Activated CD8-positive, alpha-beta T cell treated with anti-CD3 and anti-CD28 coated beads, Interleukin-2, amount 10 ng/mL, durations not matched to agents 7 days and 5 days (primary cell): ENCODE measurements at regions not wholly inside any gene's neighbourhood (a gene's known extent, or its start where the extent isn't known, plus 50 kb on each side); places are given as distances from the start of the nearest gene placed in this dataset.

ENCODE experiments used
- ATAC-seq: fragments of 150-1000 bp; cut with Tn5 transposase; one replicate; pipeline ENCODE4 v1.10.0; 2021; ENCODE audit warnings: moderate library complexity
- CTCF ChIA-PET: fragments of 350-600 bp; sonication (Branson Sonifier 250); formaldehyde crosslinking; loops from one replicate; lab custom pipeline; 2021; ENCODE audit warnings: antibody characterized with exemption; lab: Charles Lee
- POLR2A ChIA-PET: fragments of 350-600 bp; sonication (Branson Sonifier 250); formaldehyde crosslinking; loops from one replicate; lab custom pipeline; 2021; ENCODE audit warnings: antibody characterized with exemption; lab: Charles Lee
- DNase-seq: peaks from one replicate; pipeline ENCODE4 v3.0.0-alpha.2; 2020
- H3K27ac Mint-ChIP-seq: one replicate; pipeline ENCODE4 v1.8.0; 2021; ENCODE audit warnings: mild to moderate bottlenecking, mixed read lengths
- H3K27me3 Mint-ChIP-seq: one replicate; pipeline ENCODE4 v1.8.0; 2021; ENCODE audit warnings: low read depth, mixed read lengths
- H3K36me3 Mint-ChIP-seq: one replicate; pipeline ENCODE4 v1.8.0; 2021; ENCODE audit warnings: low read depth, mixed read lengths
- H3K4me1 Mint-ChIP-seq: one replicate; pipeline ENCODE4 v1.8.0; 2021; ENCODE audit warnings: low read depth, mixed read lengths
- H3K4me3 Mint-ChIP-seq: one replicate; pipeline ENCODE4 v1.8.0; 2021; ENCODE audit warnings: mild to moderate bottlenecking, mixed read lengths
- H3K9me3 Mint-ChIP-seq: one replicate; pipeline ENCODE4 v1.8.0; 2022; ENCODE audit warnings: mixed read lengths; ENCODE audit not compliant: insufficient read depth

DNA sequence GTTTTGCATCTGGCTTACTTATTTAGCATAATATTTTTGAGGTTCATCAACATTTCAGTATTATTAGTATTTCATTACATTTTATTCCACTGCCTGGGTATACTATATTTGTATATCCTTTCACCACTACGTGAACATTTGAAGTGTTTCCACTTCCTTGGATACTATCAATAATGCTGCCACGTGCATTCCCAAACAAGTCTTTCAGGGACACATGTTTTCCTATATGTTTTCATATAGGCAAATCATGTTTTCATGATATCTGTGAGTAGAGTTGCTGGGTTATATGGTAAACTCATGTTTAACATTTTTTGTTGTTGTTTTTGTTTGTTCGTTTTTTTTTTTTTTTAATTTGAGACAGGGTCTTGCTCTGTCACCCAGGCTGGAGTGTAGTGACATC, 380.1 kb downstream of the OMA1 start:
- CTCF ChIA-PET = no interaction called here

DNA sequence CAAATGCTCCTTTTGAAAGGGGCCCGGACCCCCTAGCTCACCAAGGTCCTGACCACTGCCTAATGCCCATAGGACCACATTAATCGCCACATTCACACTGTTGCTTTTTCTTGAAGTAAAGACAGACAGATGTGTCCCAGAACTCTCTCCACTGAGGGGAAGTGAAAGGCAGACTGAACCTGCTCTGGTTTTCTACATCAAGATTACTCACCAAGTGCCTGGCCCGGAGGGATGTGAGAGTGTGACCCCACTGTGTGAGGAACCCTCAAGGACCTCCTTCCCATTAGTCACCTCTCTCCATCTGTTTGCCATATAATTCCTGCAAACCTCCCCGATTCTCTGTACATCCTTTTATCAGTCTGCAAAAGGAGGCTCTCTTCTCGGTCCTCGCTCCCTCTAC, 381.5 kb downstream of the OMA1 start:
- DNase-seq (no peak), ATAC-seq (no peak)
- Mint-ChIP-seq H3K36me3 (no peaks in the 10 kb centered on the region), H3K27me3 (no peaks in the 10 kb centered on the region), H3K9me3 (no peaks in the 10 kb centered on the region), H3K4me3 (no peak overlapping the region), H3K27ac (no peak overlapping the region), H3K4me1 (no peaks in the 10 kb centered on the region)
- ChIA-PET CTCF (no interaction called here), POLR2A (no interaction called here)

More for the DNA sequence above, 380.1 kb downstream of the OMA1 start:
- POLR2A ChIA-PET = no interaction called here
- Mint-ChIP-seq H3K36me3 (no peaks in the 10 kb centered on the region), H3K27ac (no peak overlapping the region), H3K4me3 (no peak overlapping the region), H3K4me1 (no peaks in the 10 kb centered on the region), H3K27me3 (no peaks in the 10 kb centered on the region), H3K9me3 (no peaks in the 10 kb centered on the region)
- ATAC-seq (no peak), DNase-seq (no peak)

DNA sequence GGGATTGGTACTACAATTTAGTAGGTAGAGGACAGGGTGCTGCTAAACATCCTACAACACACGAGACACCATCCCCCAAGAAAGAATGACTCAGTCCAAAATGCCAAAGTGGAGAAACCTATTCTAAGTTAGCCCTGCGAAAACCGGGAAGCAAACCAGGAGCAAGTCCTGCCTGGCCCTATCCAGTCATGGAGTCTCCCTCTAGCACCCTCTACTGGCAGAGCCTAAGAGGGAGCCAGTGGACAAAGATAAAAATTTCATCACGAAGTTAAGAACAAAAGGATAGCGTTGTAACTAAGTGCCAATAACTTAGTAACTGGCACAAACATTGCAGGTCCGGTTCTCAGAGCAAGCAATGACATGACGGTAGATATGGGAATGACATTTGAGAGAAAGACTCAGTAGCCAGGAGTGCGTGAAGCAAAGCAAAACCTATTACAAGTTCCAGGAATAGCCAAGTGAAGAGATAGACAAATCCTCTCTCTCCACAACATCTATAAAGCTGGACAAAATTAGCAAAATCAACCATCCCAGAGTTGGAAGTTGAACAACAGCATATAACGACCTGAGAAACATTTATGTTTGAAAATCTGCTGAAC, 383.5 kb downstream of the OMA1 start:
- ChIA-PET POLR2A (no interaction called here), CTCF (interaction anchor here (0.7 kb wide), 1 partner anchor 1606 kb away, joined by 3 read pairs; no protein-coding TSS in a partner anchor)
- Mint-ChIP-seq H3K36me3 (no peaks in the 10 kb centered on the region), H3K4me1 (no peaks in the 10 kb centered on the region), H3K4me3 (no peak overlapping the region), H3K9me3 (no peaks in the 10 kb centered on the region), H3K27ac (no peak overlapping the region), H3K27me3 (no peaks in the 10 kb centered on the region)
- peak; percentile 25 for DNase-seq
- no peak for ATAC-seq

DNA sequence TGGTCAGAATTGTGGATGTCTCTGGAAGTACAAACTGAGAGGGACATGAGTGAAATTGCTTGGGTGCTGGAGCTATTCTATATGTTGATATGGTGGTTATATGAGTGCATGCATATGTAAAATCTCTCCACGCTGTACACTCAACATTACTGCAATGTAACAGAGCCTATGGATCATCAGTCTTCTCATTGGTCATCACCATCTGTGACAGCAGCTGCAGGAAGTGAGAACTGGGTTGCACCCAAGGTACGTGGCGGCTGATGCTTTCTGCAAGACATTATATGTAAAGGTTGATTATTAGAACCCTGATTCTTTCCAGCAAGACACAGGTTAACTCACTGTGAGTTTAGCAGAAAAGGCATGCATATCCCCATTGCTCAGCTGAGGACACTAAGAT, 387.1 kb downstream of the OMA1 start:
- ChIA-PET POLR2A (interaction anchor here (0.7 kb wide), 1 partner anchor 620 kb away, joined by 3 read pairs; no protein-coding TSS in a partner anchor), CTCF (no interaction called here)
- DNase-seq = no peak
- Mint-ChIP-seq H3K36me3 (no peaks in the 10 kb centered on the region), H3K27me3 (no peaks in the 10 kb centered on the region), H3K27ac (no peak overlapping the region), H3K4me1 (no peaks in the 10 kb centered on the region), H3K4me3 (no peak overlapping the region), H3K9me3 (no peaks in the 10 kb centered on the region)
- ATAC-seq = no peak

DNA sequence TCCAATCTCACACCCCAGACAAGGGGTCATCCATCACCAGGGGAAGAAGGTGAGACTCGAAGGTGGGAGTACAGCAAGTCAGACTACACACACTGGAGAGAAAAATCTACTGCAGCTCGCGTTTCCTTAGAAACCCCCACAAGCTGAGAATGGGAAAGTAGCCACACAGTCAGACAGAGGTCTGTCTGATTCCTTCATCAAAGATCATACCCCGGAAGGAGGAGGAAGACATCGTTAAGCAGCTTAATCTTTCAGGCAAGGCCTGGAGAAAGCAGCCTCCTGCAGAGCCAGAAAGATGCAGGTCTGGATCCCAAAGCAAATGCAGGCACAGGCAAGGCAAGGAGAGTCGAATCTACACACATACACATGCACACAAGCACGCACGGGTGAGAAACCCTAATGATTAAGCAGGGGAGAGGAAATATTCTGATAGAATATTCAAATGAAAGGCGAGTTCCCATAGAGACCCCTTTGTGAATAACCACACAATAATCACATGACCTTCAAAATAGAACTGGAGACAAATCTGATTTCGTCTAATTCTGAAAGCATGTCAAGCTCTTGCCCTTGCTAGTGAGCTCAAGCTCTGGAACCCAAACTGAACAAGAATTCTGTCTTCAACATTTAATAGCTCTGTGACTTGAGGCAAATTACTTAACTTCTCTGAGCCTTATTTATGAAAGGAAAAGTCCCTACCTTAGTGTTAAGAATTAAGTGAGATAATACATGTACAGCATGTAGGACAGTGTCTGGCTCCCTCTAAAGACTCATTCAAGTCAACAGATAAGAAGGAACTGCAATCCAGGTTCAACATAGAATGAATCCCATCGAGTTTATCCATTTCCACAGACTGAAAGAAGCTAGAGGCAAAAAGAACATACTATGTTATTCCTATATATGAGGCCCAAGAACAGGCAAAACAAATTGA, 387.8 kb downstream of the OMA1 start:
- ChIA-PET POLR2A (interaction anchor here (0.7 kb wide), 1 partner anchor 619 kb away, joined by 3 read pairs; no protein-coding TSS in a partner anchor), CTCF (no interaction called here)
- H3K27ac Mint-ChIP-seq = no peak overlapping the region
- H3K36me3 Mint-ChIP-seq = no peaks in the 10 kb centered on the region
- no peak for DNase-seq
- H3K27me3 Mint-ChIP-seq = no peaks in the 10 kb centered on the region
- H3K9me3 Mint-ChIP-seq = no peaks in the 10 kb centered on the region
- H3K4me3 Mint-ChIP-seq = no peak overlapping the region
- no peak for ATAC-seq
- H3K4me1 Mint-ChIP-seq = no peaks in the 10 kb centered on the region

DNA sequence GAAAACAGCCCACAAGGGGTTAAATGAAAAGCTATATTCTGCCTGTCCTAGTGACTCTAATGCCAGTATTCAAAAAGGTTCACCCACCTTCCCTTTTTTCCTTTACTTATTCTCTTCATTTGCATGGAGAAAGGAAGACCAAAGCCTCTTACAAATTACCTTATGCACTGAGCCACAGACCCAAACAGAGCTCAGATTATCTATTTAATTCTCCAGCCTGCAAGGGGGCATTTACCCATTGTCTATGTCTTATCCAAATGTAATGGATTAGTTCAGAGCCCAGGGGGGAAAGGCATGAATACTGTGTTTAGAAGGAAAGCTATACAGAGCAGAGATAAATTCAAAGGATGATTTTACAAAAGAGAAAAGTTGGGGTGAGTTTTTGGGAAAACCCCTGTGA, 388.5 kb downstream of the OMA1 start:
- no peak overlapping the region for H3K27ac Mint-ChIP-seq
- H3K36me3 Mint-ChIP-seq = no peaks in the 10 kb centered on the region
- ChIA-PET POLR2A (no interaction called here), CTCF (no interaction called here)
- no peaks in the 10 kb centered on the region for H3K9me3 Mint-ChIP-seq
- DNase-seq (no peak), ATAC-seq (no peak)
- H3K4me1 Mint-ChIP-seq = no peaks in the 10 kb centered on the region
- no peak overlapping the region for H3K4me3 Mint-ChIP-seq
- H3K27me3 Mint-ChIP-seq = no peaks in the 10 kb centered on the region

DNA sequence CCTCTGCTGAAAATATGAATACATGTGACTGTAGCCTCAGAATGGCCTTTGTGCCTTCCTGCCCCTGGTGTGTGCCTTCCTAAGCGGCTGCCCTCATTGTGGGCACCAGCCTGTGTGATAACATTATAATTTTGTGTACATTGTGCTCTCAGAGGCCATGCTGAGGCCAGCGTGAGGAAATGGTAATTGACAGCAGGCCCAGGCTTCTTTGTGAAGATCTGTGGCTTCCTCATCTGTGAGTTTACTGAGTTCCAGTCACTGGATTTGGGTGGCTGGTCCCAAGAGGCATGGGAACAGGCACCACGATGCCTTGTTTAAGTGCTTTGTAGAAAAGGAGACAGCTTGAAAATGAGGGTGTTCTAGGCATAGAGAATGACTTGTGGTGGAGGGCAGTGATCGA, 389.3 kb downstream of the OMA1 start:
- ATAC-seq = no peak
- Mint-ChIP-seq H3K27me3 (no peaks in the 10 kb centered on the region), H3K4me3 (no peak overlapping the region), H3K9me3 (no peaks in the 10 kb centered on the region), H3K36me3 (no peaks in the 10 kb centered on the region), H3K4me1 (no peaks in the 10 kb centered on the region), H3K27ac (no peak overlapping the region)
- ChIA-PET POLR2A (no interaction called here), CTCF (no interaction called here)
- DNase-seq = no peak

DNA sequence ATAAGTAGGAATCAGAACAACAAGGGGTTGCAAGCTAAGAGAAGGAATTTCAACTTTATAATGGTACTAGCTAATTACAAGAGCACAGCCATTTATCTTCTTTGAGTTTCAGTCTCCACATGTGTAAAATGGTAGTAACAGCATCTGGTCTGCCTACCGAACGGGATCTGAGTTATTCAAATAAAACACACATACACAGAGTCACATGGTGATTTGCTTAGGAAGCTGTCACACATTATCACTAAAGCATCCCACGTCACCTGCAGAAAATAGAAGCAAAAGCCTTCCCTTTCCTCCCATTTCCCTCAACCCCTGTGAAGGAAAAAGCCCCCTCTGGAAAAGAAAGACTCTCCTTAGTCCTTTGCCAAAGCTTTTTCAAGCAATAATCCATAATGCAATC, 389.7 kb downstream of the OMA1 start:
- no peaks in the 10 kb centered on the region for H3K36me3 Mint-ChIP-seq
- ATAC-seq = no peak
- H3K27ac Mint-ChIP-seq = no peak overlapping the region
- no peak for DNase-seq
- no peaks in the 10 kb centered on the region for H3K4me1 Mint-ChIP-seq
- no peaks in the 10 kb centered on the region for H3K27me3 Mint-ChIP-seq
- ChIA-PET CTCF (no interaction called here), POLR2A (no interaction called here)
- no peaks in the 10 kb centered on the region for H3K9me3 Mint-ChIP-seq
- no peak overlapping the region for H3K4me3 Mint-ChIP-seq

DNA sequence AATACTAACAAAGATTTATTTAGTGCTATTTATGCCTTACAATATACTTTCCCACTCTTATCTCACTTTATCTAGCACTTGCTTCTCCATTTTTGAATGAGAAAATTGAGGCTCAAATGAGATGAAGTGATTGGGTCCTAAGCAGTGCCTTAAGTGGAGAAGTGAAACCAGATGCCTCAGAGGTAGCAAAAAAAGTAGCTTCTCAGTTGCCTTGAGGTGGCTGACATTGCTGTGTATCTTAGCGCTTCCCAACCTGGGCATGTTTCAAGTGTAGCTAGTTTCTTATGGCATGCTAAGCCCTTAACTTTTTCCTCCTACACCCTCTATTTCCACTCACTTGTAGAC, 390.4 kb downstream of the OMA1 start:
- Mint-ChIP-seq H3K9me3 (no peaks in the 10 kb centered on the region), H3K27me3 (no peaks in the 10 kb centered on the region), H3K27ac (no peak overlapping the region), H3K4me3 (no peak overlapping the region), H3K4me1 (no peaks in the 10 kb centered on the region), H3K36me3 (no peaks in the 10 kb centered on the region)
- CTCF ChIA-PET = no interaction called here
- POLR2A ChIA-PET = no interaction called here
- DNase-seq = no peak
- no peak for ATAC-seq

DNA sequence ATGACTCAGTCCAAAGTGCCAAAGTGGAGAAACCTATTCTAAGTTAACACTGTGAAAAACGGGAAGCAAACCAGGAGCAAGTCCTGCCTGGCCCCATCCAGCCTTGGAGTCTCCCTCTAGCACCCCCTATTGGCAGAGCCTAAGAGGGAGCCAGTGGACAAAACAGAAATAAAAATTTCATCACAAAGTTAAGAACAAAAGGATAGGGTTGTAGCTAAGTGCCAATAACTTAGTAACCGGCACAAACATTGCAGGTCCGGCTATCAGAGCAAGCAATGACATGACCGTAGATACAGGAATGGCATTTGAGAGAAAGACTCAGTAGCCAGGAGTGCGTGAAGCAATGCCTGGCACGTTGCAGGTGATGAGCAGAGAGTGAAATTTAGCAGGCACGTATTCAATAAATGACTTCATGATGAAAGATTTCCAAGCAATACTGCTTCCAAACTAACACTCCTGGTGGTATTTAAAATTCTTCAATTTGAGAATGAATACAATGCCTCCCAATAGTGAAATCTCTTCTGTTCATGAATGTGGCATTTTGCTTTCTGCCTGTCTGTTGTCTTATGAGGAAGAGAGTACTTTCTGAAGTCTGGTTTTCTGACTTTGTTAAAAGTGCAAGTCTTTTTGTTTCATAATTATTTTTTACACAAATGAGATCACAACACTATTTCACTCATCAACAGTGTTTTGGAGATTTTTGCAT, 391.0 kb downstream of the OMA1 start:
- ATAC-seq (no peak), DNase-seq (no peak)
- Mint-ChIP-seq H3K27ac (no peak overlapping the region), H3K27me3 (no peaks in the 10 kb centered on the region), H3K9me3 (no peaks in the 10 kb centered on the region), H3K36me3 (no peaks in the 10 kb centered on the region), H3K4me3 (no peak overlapping the region), H3K4me1 (no peaks in the 10 kb centered on the region)
- CTCF ChIA-PET = interaction anchor here (0.7 kb wide), 1 partner anchor 285 kb away, joined by 3 read pairs; no protein-coding TSS in a partner anchor
- POLR2A ChIA-PET = no interaction called here

DNA sequence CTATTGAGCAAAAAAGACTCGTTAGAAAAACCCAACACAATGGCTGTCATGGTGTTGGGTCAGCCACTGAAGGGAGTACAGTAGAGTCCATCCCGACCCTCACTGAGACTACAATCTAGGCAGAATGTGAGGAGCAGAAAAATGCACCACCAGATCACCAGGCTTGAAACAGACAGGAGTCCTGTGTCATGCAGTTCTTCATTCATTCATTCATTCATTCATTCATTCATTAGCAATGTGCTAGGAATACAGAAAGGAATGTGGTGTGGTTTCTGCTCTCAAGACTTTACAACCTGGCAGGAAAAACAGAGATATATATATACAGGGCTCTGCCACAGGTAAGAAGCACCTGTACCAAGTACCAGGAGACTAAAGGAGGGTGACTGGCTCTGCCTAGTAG, 392.3 kb downstream of the OMA1 start:
- H3K36me3 Mint-ChIP-seq = no peaks in the 10 kb centered on the region
- no peak overlapping the region for H3K27ac Mint-ChIP-seq

DNA sequence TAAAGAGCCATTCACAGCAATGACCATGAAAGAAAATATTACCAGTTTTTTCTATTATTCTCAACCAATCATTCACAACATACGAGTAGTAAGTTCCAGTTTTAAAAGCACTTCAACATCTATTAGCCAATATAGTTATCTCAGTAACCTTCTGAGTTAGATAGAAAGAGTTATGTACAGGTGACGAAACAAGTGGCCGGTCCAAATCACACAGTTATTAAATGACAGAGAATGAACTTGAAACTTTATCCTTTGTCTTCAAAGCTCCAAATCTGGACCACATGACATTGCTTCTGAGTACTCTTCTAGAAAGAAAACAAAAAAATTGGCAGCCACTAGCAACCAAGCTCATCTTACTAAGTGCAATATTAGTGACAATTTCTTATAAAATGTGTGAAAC, 393.8 kb downstream of the OMA1 start:
- CTCF ChIA-PET = no interaction called here
- ATAC-seq = no peak
- no peaks in the 10 kb centered on the region for H3K4me1 Mint-ChIP-seq
- POLR2A ChIA-PET = no interaction called here
- no peaks in the 10 kb centered on the region for H3K36me3 Mint-ChIP-seq
- no peaks in the 10 kb centered on the region for H3K9me3 Mint-ChIP-seq
- H3K27ac Mint-ChIP-seq = no peak overlapping the region
- no peak overlapping the region for H3K4me3 Mint-ChIP-seq
- no peak for DNase-seq
- H3K27me3 Mint-ChIP-seq = no peaks in the 10 kb centered on the region

More for the DNA sequence above, 392.3 kb downstream of the OMA1 start:
- DNase-seq (no peak), ATAC-seq (no peak)
- no peaks in the 10 kb centered on the region for H3K4me1 Mint-ChIP-seq
- ChIA-PET CTCF (no interaction called here), POLR2A (no interaction called here)
- H3K27me3 Mint-ChIP-seq = no peaks in the 10 kb centered on the region
- H3K9me3 Mint-ChIP-seq = no peaks in the 10 kb centered on the region
- H3K4me3 Mint-ChIP-seq = no peak overlapping the region
